ENCODE measurements at regions not wholly inside any gene's neighbourhood (a gene's known extent, or its start where the extent isn't known, plus 50 kb on each side); places are given as distances from the start of the nearest gene placed in this dataset.

GRCh38 chr19:5220866-5221265 lies 119.7 kb downstream of the PTPRS start:
- H3K4me1 ChIP-seq (ENCODE audit: insufficient read depth, low read length) = no peaks in the 10 kb centered on the region; the same call in 1 of the 2 replicates
- H3K9ac ChIP-seq (ENCODE audit: low read depth, low read length) = no peak overlapping the region
- peaks cover 52% of the 10 kb centered on the region for H3K36me3 ChIP-seq (ENCODE audit: insufficient read depth, low read length)
- no peaks in the 10 kb centered on the region for H3K9me3 ChIP-seq (ENCODE audit: control insufficient read depth, insufficient read depth, low read length)

DNA sequence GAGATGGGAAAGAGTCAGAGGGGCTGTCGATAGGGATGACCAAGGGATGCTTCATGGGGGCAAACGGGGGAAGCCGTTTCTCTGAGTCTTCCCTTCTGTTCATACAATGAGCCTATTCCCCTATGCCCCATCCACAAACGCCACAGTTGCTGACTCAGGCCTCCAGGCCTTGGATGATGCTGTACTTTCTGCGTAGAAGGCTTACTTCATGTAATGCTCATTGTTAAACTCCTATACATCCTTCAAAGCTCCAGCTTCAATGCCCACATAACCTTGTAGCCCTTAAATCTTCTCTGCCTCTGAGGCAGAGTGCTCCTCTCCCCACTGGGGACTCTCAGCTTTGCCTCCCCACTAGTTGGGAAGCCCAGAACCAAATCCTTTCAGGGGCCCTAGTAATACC lies 120.3 kb downstream of the PTPRS start:
- Histone ChIP-seq H3K36me3 (ENCODE audit: insufficient read depth, low read length) (peaks cover 52% of the 10 kb centered on the region), H3K4me1 (ENCODE audit: insufficient read depth, low read length) (no peaks in the 10 kb centered on the region)

GRCh38 chr19:5219551-5220304 lies 120.9 kb downstream of the PTPRS start:
- Histone ChIP-seq H3K4me1 (ENCODE audit: insufficient read depth, low read length) (no peaks in the 10 kb centered on the region), H3K9ac (ENCODE audit: low read depth, low read length) (no peak overlapping the region), H3K36me3 (ENCODE audit: insufficient read depth, low read length) (peaks cover 52% of the 10 kb centered on the region), H3K9me3 (ENCODE audit: control insufficient read depth, insufficient read depth, low read length) (no peaks in the 10 kb centered on the region)

More for the DNA sequence above, 120.3 kb downstream of the PTPRS start:
- H3K9ac ChIP-seq (ENCODE audit: low read depth, low read length) = no peak overlapping the region
- H3K9me3 ChIP-seq (ENCODE audit: control insufficient read depth, insufficient read depth, low read length) = no peaks in the 10 kb centered on the region

DNA sequence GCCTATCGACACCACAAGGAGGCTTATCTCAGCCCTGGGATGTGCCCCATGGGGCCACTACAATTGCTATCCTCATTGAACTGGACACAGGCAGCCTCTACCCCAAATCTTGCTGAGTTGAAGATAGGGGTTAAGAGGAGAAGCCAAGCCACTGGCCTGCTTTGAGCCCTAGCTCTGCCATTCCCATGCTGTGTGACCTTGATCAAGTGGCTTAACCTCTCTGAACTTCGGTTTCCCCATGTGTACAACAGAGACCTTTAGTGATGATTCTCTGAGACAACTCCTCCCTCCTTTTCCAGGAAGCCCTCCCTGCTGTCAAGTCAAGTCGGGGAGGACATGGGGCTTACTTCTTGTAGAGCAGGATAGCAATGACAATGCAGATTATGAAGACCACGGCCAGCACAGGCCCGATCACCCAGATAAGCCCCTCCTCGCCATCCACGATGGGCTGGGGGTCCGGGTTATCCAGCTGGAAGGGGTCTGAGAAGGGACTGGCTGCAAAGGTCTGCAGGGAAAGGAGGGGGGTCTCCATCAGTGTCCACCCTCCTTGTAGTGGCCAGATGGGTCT lies 121.6 kb downstream of the PTPRS start:
- H3K9ac ChIP-seq (ENCODE audit: low read depth, low read length) = no peak overlapping the region
- H3K9me3 ChIP-seq (ENCODE audit: control insufficient read depth, insufficient read depth, low read length) = no peaks in the 10 kb centered on the region
- no peaks in the 10 kb centered on the region for H3K4me1 ChIP-seq (ENCODE audit: insufficient read depth, low read length)
- peaks cover 50% of the 10 kb centered on the region for H3K36me3 ChIP-seq (ENCODE audit: insufficient read depth, low read length)

- H3K9ac ChIP-seq (ENCODE audit: low read depth, low read length) = no peak overlapping the region
- H3K9me3 ChIP-seq (ENCODE audit: control insufficient read depth, insufficient read depth, low read length) = no peaks in the 10 kb centered on the region
- no peaks in the 10 kb centered on the region for H3K4me1 ChIP-seq (ENCODE audit: insufficient read depth, low read length)
- peaks cover 57% of the 10 kb centered on the region for H3K36me3 ChIP-seq (ENCODE audit: insufficient read depth, low read length)
Measured at GRCh38 chr19:5218255-5218855, 122.3 kb downstream of the PTPRS start.

DNA sequence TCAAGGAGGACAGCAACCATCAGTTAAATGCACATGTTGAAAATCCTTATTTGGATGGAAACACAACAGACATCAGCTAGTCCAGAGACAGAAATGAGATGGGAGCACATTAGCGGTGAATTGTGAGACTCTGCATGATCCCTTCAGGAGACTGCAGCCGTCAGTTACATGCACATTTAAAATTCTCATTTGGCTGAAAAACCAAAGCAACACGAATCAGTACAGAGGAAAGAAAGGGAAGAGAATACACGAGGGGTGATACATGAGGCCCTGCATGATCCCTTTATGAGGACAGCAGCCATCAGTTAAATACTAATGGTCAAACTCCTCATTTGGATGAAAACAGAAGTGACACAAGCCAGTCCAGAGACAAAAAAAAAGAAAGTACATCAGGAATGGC lies 123.4 kb downstream of the PTPRS start:
- H3K36me3 ChIP-seq (ENCODE audit: insufficient read depth, low read length) = peaks cover 60% of the 10 kb centered on the region

GRCh38 chr19:5216141-5216847 lies 124.3 kb downstream of the PTPRS start:
- H3K36me3 ChIP-seq (ENCODE audit: insufficient read depth, low read length) = peaks cover 59% of the 10 kb centered on the region
- H3K9ac ChIP-seq (ENCODE audit: low read depth, low read length) = no peak overlapping the region
- no peaks in the 10 kb centered on the region for H3K9me3 ChIP-seq (ENCODE audit: control insufficient read depth, insufficient read depth, low read length)
- no peaks in the 10 kb centered on the region for H3K4me1 ChIP-seq (ENCODE audit: insufficient read depth, low read length)

More for the DNA sequence above, 123.4 kb downstream of the PTPRS start:
- H3K4me1 ChIP-seq (ENCODE audit: insufficient read depth, low read length) = no peaks in the 10 kb centered on the region
- H3K9me3 ChIP-seq (ENCODE audit: control insufficient read depth, insufficient read depth, low read length) = no peaks in the 10 kb centered on the region
- no peak overlapping the region for H3K9ac ChIP-seq (ENCODE audit: low read depth, low read length)

- H3K9me3 ChIP-seq (ENCODE audit: control insufficient read depth, insufficient read depth, low read length) = no peaks in the 10 kb centered on the region
- H3K9ac ChIP-seq (ENCODE audit: low read depth, low read length) = no peak overlapping the region
- H3K4me1 ChIP-seq (ENCODE audit: insufficient read depth, low read length) = no peaks in the 10 kb centered on the region
- peaks cover 60% of the 10 kb centered on the region for H3K36me3 ChIP-seq (ENCODE audit: insufficient read depth, low read length)
Measured at GRCh38 chr19:5215431-5215830, 125.2 kb downstream of the PTPRS start.

DNA sequence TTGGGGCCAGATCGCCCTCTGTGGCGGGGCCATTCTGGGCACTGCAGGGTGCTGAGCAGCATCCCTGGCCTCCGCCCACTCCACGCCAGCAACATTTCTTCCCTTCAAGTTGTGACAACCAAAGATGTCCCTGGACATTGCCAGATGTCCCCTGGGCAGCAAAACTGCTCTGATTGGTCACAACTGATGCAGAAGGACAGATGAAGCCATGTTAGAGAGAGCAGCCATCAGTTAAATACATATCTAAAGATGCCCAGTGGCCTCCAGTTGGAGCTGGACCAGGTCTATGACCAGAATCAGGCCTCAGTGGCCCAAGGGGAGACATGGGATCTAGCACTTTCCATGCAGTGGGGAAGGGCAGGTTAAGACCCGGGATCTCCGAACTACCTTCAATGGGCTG lies 125.7 kb downstream of the PTPRS start:
- Histone ChIP-seq H3K36me3 (ENCODE audit: insufficient read depth, low read length) (peaks cover 59% of the 10 kb centered on the region), H3K9ac (ENCODE audit: low read depth, low read length) (no peak overlapping the region), H3K4me1 (ENCODE audit: insufficient read depth, low read length) (no peaks in the 10 kb centered on the region), H3K9me3 (ENCODE audit: control insufficient read depth, insufficient read depth, low read length) (no peaks in the 10 kb centered on the region)

GRCh38 chr19:5214371-5214770 lies 126.2 kb downstream of the PTPRS start:
- H3K36me3 ChIP-seq (ENCODE audit: insufficient read depth, low read length) = peaks cover 61% of the 10 kb centered on the region
- no peak overlapping the region for H3K9ac ChIP-seq (ENCODE audit: low read depth, low read length)
- H3K4me1 ChIP-seq (ENCODE audit: insufficient read depth, low read length) = no peaks in the 10 kb centered on the region
- no peaks in the 10 kb centered on the region for H3K9me3 ChIP-seq (ENCODE audit: control insufficient read depth, insufficient read depth, low read length)

- Histone ChIP-seq H3K36me3 (ENCODE audit: insufficient read depth, low read length) (peaks cover 54% of the 10 kb centered on the region), H3K9ac (ENCODE audit: low read depth, low read length) (no peak overlapping the region), H3K9me3 (ENCODE audit: control insufficient read depth, insufficient read depth, low read length) (no peaks in the 10 kb centered on the region)
Measured at GRCh38 chr19:5213667-5214066, 126.9 kb downstream of the PTPRS start.

GRCh38 chr19:5212101-5212500 lies 128.5 kb downstream of the PTPRS start:
- no peaks in the 10 kb centered on the region for H3K9me3 ChIP-seq (ENCODE audit: control insufficient read depth, insufficient read depth, low read length)
- H3K9ac ChIP-seq (ENCODE audit: low read depth, low read length) = no peak overlapping the region
- H3K4me1 ChIP-seq (ENCODE audit: insufficient read depth, low read length) = no peaks in the 10 kb centered on the region
- peaks cover 47% of the 10 kb centered on the region for H3K36me3 ChIP-seq (ENCODE audit: insufficient read depth, low read length)

More at GRCh38 chr19:5213667-5214066, 126.9 kb downstream of the PTPRS start:
- H3K4me1 ChIP-seq (ENCODE audit: insufficient read depth, low read length) = no peaks in the 10 kb centered on the region

DNA sequence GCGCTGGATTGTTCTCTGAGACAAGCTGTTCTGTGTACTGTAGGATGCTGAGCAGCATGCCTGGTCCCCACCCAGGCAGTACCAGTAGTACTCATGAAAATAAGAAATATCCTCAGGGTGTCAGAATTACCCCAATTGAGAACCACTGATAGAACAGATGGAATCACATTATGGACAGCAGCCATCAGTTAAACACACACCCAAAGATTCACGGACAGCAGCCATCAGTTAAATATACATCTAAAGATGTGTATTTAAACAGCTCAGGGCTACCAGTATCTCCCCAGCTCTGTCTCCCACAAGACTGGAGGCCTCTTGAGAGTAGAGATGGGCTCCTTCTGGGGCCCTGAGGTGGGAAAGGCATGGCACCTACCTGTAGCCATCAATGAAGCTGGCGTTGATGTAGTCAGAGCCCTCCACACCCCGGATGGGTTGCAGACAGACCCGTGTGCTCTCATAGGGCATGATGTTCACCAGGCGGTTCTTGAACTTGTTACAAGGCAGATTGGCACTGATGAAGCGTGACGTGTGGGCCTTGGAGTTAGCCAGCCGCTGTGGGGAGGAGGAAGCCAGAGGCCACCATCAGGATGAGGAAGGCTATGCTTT lies 129.3 kb downstream of the PTPRS start:
- Histone ChIP-seq H3K4me1 (ENCODE audit: insufficient read depth, low read length) (no peaks in the 10 kb centered on the region), H3K9me3 (ENCODE audit: control insufficient read depth, insufficient read depth, low read length) (no peaks in the 10 kb centered on the region), H3K36me3 (ENCODE audit: insufficient read depth, low read length) (peaks cover 39% of the 10 kb centered on the region), H3K9ac (ENCODE audit: low read depth, low read length) (no peak overlapping the region)

- Histone ChIP-seq H3K36me3 (ENCODE audit: insufficient read depth, low read length) (peaks cover 37% of the 10 kb centered on the region), H3K9ac (ENCODE audit: low read depth, low read length) (no peak overlapping the region), H3K9me3 (ENCODE audit: control insufficient read depth, insufficient read depth, low read length) (no peaks in the 10 kb centered on the region), H3K4me1 (ENCODE audit: insufficient read depth, low read length) (no peaks in the 10 kb centered on the region)
Measured at GRCh38 chr19:5210556-5210955, 130.1 kb downstream of the PTPRS start.
